ENCODE measurements at regions not wholly inside any gene's neighbourhood (a gene's known extent, or its start where the extent isn't known, plus 50 kb on each side); places are given as distances from the start of the nearest gene placed in this dataset.

- no peak for TF ChIP-seq CTCF (IDR thresholded peaks at IDR 0.05)
- TF ChIP-seq POLR2A (IDR thresholded peaks at IDR 0.05; ENCODE audit: low read depth), result no peak
- no peak for TF ChIP-seq POLR2AphosphoS5 (IDR thresholded peaks at IDR 0.05)
- TF ChIP-seq EP300 (IDR thresholded peaks at IDR 0.05), result no peak
Measured at GRCh38 chr7:130850956-130851355, 116.9 kb upstream of the KLF14 start.

All from esophagus muscularis mucosa (tissue), 4 donors.